Activated CD4-positive, alpha-beta T cell treated with anti-CD3 and anti-CD28 coated beads for 36 hours (primary cell): ENCODE measurements at regions not wholly inside any gene's neighbourhood (a gene's known extent, or its start where the extent isn't known, plus 50 kb on each side); places are given as distances from the start of the nearest gene placed in this dataset.

Experiments used
- ATAC-seq: fragments of 200-7000 bp; cut with Tn5 transposase; one replicate; pipeline ENCODE4 v1.10.0; 2021; ENCODE audit warnings: mild to moderate bottlenecking, moderate library complexity
- CTCF ChIA-PET: fragments of 350-600 bp; sonication (Branson Sonifier 250); formaldehyde crosslinking; loops from one replicate; lab custom pipeline; 2021; ENCODE audit warnings: antibody characterized with exemption; lab: Charles Lee
- POLR2A ChIA-PET: fragments of 350-600 bp; sonication (Branson Sonifier 250); formaldehyde crosslinking; loops from one replicate; lab custom pipeline; 2021; ENCODE audit warnings: antibody characterized with exemption, inconsistent platforms; lab: Charles Lee
- DNase-seq: peaks from one replicate; pipeline ENCODE4 v3.0.0-alpha.2; 2020
- H3K27ac Mint-ChIP-seq: one replicate; pipeline ENCODE4 v1.8.0; 2021; ENCODE audit warnings: mixed read lengths
- H3K27me3 Mint-ChIP-seq: one replicate; pipeline ENCODE4 v1.8.0; 2021; ENCODE audit warnings: mixed read lengths
- H3K36me3 Mint-ChIP-seq: one replicate; pipeline ENCODE4 v1.8.0; 2021; ENCODE audit warnings: low read depth, mixed read lengths
- H3K4me1 Mint-ChIP-seq: one replicate; pipeline ENCODE4 v1.8.0; 2021; ENCODE audit warnings: mixed read lengths
- H3K4me3 Mint-ChIP-seq: one replicate; pipeline ENCODE4 v1.8.0; 2021; ENCODE audit warnings: mild to moderate bottlenecking, moderate library complexity, mixed read lengths
- H3K9me3 Mint-ChIP-seq: one replicate; pipeline ENCODE4 v1.8.0; 2021; ENCODE audit warnings: low read depth, mixed read lengths
- intact Hi-C, 2 experiments: fragments of 100-400 bp; cut with DNase I in 1 of 2; cut with micrococcal nuclease in 1 of 2; formaldehyde crosslinking; loops; one replicate each; pipeline versions ENCODE4 v1.14.2 to v1.15.1; 2022 to 2024; cut with DNase I, micrococcal nuclease

DNA sequence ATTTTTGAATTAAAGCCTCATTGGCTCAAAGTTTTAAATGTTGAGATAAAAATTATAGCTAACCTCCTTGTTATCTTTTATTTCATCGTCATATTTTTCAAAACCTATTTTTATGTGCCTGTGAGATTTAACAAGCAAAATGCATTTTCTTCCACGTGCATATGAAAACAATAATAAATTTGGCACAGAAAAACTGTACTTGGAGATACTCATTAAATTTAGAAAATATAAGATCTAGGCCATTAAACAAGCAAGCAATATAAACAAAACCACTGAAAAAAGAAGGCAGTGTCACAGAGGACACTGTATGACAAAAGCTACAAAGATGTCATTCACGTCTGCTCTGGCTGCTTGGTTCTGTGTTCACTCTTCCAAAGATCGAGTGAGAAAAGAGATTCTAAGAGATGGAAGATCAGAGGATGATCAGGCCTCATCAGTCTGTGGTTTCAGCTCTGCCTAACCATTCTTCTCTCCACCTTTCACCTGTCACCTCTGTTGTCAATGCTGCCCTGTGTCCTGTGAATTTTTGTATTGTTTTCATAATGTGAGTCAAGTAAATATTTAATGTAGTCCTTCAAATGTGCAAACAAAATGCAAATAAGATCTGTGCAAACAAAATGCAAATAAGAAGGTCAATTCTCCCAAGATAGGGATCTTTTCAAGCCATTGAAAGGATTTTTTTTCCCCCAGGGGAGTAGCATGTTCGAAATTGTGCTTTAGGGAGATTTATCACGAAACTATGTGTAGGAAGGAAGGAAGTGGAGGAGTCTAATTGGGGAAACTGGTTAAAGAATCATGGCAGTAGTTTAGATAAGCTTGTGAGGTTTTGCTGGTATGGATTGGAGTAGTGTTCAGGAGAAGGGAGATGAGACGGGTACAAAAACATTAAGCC, 138.7 kb upstream of the RBMS1 start:
- ChIA-PET POLR2A (no interaction called here), CTCF (interaction anchor here (0.6 to 0.7 kb wide), 2 partner anchors 313 to 362 kb away, joined by 3 read pairs; no protein-coding TSS in a partner anchor)
- no peak for ATAC-seq
- DNase-seq, result no peak
- no peak overlapping the region for H3K4me3 Mint-ChIP-seq
- H3K4me1 Mint-ChIP-seq, result peaks cover 11% of the 10 kb centered on the region
- peaks cover 6% of the 10 kb centered on the region for H3K9me3 Mint-ChIP-seq
- H3K27me3 Mint-ChIP-seq, result no peaks in the 10 kb centered on the region
- no peaks in the 10 kb centered on the region for H3K36me3 Mint-ChIP-seq
- intact Hi-C loops, result no loop called here
- H3K27ac Mint-ChIP-seq, result no peak overlapping the region

- Mint-ChIP-seq H3K36me3 (no peaks in the 10 kb centered on the region), H3K9me3 (peaks cover 11% of the 10 kb centered on the region), H3K4me3 (no peak overlapping the region), H3K27me3 (no peaks in the 10 kb centered on the region), H3K27ac (no peak overlapping the region), H3K4me1 (peaks cover 11% of the 10 kb centered on the region)
- DNase-seq (no peak), ATAC-seq (no peak)
- intact Hi-C loops, result no loop called here
- ChIA-PET CTCF (interaction anchor here (0.7 to 1.5 kb wide), 4 partner anchors 9 to 229 kb away, joined by 3 read pairs; no protein-coding TSS in a partner anchor), POLR2A (no interaction called here)
Measured at GRCh38 chr2:160634436-160634835, 140.8 kb upstream of the RBMS1 start.

- H3K27ac Mint-ChIP-seq, result no peak overlapping the region
- CTCF ChIA-PET, result interaction anchor here (0.6 to 1.5 kb wide), 2 partner anchors 15 to 249 kb away, joined by 3 read pairs; no protein-coding TSS in a partner anchor
Measured at GRCh38 chr2:160635488-160635887, 141.9 kb upstream of the RBMS1 start.

GRCh38 chr2:160639472-160639871, 145.9 kb upstream of the RBMS1 start:
- peaks cover 1% of the 10 kb centered on the region for H3K36me3 Mint-ChIP-seq
- no peaks in the 10 kb centered on the region for H3K27me3 Mint-ChIP-seq
- peaks cover 4% of the 10 kb centered on the region for H3K4me1 Mint-ChIP-seq
- intact Hi-C loops, result no loop called here
- no peak overlapping the region for H3K27ac Mint-ChIP-seq
- no peak for ATAC-seq
- no peak for DNase-seq
- no peak overlapping the region for H3K4me3 Mint-ChIP-seq
- CTCF ChIA-PET, result no interaction called here
- POLR2A ChIA-PET, result no interaction called here
- peaks cover 19% of the 10 kb centered on the region for H3K9me3 Mint-ChIP-seq

More at GRCh38 chr2:160635488-160635887, 141.9 kb upstream of the RBMS1 start:
- intact Hi-C loops, result no loop called here
- Mint-ChIP-seq H3K27me3 (no peaks in the 10 kb centered on the region), H3K4me1 (peaks cover 11% of the 10 kb centered on the region), H3K4me3 (no peak overlapping the region), H3K9me3 (peaks cover 15% of the 10 kb centered on the region), H3K36me3 (peaks cover under 1% of the 10 kb centered on the region)
- DNase-seq, result no peak
- POLR2A ChIA-PET, result no interaction called here
- peak; percentile 16 for ATAC-seq

- no peaks in the 10 kb centered on the region for H3K27me3 Mint-ChIP-seq
- no peaks in the 10 kb centered on the region for H3K9me3 Mint-ChIP-seq
- no peak overlapping the region for H3K27ac Mint-ChIP-seq
- CTCF ChIA-PET, result interaction anchor here (0.7 kb wide), 1 partner anchor 33 kb away, joined by 3 read pairs; no protein-coding TSS in a partner anchor
- peaks cover 13% of the 10 kb centered on the region for H3K4me1 Mint-ChIP-seq
- ATAC-seq (no peak), DNase-seq (no peak)
- POLR2A ChIA-PET, result no interaction called here
- intact Hi-C loops, result no loop called here
- H3K4me3 Mint-ChIP-seq, result no peak overlapping the region
- no peaks in the 10 kb centered on the region for H3K36me3 Mint-ChIP-seq
Measured at GRCh38 chr2:160646684-160647444, 153.3 kb upstream of the RBMS1 start.

GRCh38 chr2:160647967-160648685, 154.5 kb upstream of the RBMS1 start:
- Mint-ChIP-seq H3K9me3 (no peaks in the 10 kb centered on the region), H3K27ac (no peak overlapping the region), H3K4me3 (no peak overlapping the region), H3K27me3 (no peaks in the 10 kb centered on the region), H3K4me1 (peaks cover 26% of the 10 kb centered on the region), H3K36me3 (no peaks in the 10 kb centered on the region)
- no peak for DNase-seq
- ChIA-PET CTCF (interaction anchor here (1.2 kb wide), 1 partner anchor 43 kb away, joined by 3 read pairs; no protein-coding TSS in a partner anchor), POLR2A (no interaction called here)
- ATAC-seq, result no peak
- intact Hi-C loops, result no loop called here

DNA sequence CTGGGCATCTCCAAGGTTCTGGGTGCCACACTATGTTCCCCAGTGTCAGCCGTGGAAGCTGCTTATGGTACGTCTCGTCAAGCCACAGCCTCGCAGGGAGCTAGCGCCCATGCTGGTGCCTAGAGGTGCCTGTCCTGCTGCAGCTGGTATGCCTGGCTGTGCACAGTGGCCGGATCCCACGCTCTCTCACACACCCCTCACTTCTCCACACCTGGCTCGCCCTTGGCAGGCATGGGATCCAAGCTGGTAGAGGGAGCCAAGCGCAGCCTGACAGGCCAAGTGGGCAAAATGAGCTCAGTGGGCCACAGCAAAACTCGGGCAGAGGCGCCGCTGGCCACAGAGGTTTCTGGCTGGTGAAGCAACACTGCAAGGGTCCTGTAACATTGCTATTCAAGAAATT, 156.1 kb upstream of the RBMS1 start:
- intact Hi-C loops, result loop anchor here in 1 of 2 experiments (5.0 kb wide), 2 partner anchors 132 to 157 kb away; partner anchors contain the start of gene RBMS1
- H3K4me3 Mint-ChIP-seq, result no peak overlapping the region
- POLR2A ChIA-PET, result no interaction called here
- no peaks in the 10 kb centered on the region for H3K27me3 Mint-ChIP-seq
- ATAC-seq, result no peak
- DNase-seq, result no peak
- H3K36me3 Mint-ChIP-seq, result no peaks in the 10 kb centered on the region
- H3K27ac Mint-ChIP-seq, result no peak overlapping the region
- H3K9me3 Mint-ChIP-seq, result no peaks in the 10 kb centered on the region
- CTCF ChIA-PET, result interaction anchor here (0.6 to 1.0 kb wide), 3 partner anchors 10 to 54 kb away, joined by 3 read pairs; no protein-coding TSS in a partner anchor
- peaks cover 29% of the 10 kb centered on the region for H3K4me1 Mint-ChIP-seq

- H3K4me1 Mint-ChIP-seq, result peaks cover 29% of the 10 kb centered on the region
- DNase-seq (no peak), ATAC-seq (no peak)
- CTCF ChIA-PET, result interaction anchor here (0.6 to 1.0 kb wide), 2 partner anchors 10 to 48 kb away, joined by 3 read pairs; no protein-coding TSS in a partner anchor
- no peak overlapping the region for H3K27ac Mint-ChIP-seq
- intact Hi-C loops, result loop anchor here in 1 of 2 experiments (5.0 kb wide), 2 partner anchors 133 to 158 kb away; partner anchors contain the start of gene RBMS1
- no peaks in the 10 kb centered on the region for H3K36me3 Mint-ChIP-seq
- H3K4me3 Mint-ChIP-seq, result no peak overlapping the region
- no peaks in the 10 kb centered on the region for H3K27me3 Mint-ChIP-seq
- POLR2A ChIA-PET, result no interaction called here
- no peaks in the 10 kb centered on the region for H3K9me3 Mint-ChIP-seq
Measured at GRCh38 chr2:160650196-160651118, 156.8 kb upstream of the RBMS1 start.

DNA sequence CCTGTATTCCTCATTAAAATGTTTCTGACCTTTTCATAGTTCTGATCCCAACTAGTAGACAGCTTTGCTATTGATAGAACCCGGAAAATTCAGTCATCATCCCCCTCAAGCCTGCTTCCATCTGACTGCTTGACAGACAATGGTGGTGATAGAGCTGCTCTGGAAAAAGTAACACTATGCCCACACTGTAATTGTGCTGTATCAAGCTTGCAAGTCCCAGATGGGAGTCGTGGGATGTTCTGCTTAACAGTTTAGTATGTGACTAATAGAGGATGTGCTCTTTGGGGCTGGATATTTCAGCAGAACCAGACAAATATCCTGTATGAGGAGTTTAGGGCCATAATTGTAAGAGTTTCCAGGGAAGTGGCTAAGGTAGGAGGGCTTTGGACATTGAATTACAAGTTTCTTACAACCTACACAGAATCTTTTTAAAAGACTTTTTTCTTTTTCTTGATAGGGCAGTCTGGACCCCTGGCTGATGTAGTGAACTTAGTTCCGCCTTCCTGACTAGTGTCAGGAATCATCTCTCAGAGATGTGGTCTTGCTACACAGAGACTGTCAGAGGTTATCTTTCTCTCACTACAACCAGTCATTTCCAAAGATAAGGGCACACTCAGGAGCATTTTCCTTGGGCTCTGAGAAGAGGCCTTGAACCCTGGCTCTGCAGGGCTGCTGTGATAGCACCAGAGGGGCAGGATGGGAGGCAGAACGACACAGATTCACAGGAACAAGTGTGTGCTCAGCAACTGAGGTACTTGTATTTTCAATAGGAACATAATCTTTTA, 158.0 kb upstream of the RBMS1 start:
- peak; percentile 16 for ATAC-seq
- ChIA-PET POLR2A (no interaction called here), CTCF (interaction anchor here (1.4 kb wide), 1 partner anchor 38 kb away, joined by 3 read pairs; no protein-coding TSS in a partner anchor)
- Mint-ChIP-seq H3K4me1 (peaks cover 29% of the 10 kb centered on the region), H3K27ac (peak overlapping the region; percentile 72), H3K4me3 (no peak overlapping the region), H3K36me3 (no peaks in the 10 kb centered on the region), H3K9me3 (no peaks in the 10 kb centered on the region), H3K27me3 (no peaks in the 10 kb centered on the region)
- intact Hi-C loops, result loop anchor here in 1 of 2 experiments (5.0 kb wide), 2 partner anchors 134 to 159 kb away; partner anchors contain the start of gene RBMS1
- no peak for DNase-seq
